GM12874 (cell line): ENCODE measurements at regions not wholly inside any gene's neighbourhood (a gene's known extent, or its start where the extent isn't known, plus 50 kb on each side); places are given as distances from the start of the nearest gene placed in this dataset.

Experiments
- CTCF ChIP-seq: IDR thresholded peaks from 2 replicates; pipeline ENCODE4 v1.5.1; 2011; ENCODE audit warnings: low read depth, mild to moderate bottlenecking, control low read depth, low read length, moderate library complexity; ENCODE audit not compliant: insufficient read depth

- no peak for TF ChIP-seq CTCF
Observed at GRCh38 chr15:93239591-93239990, 150.6 kb upstream of the RGMA start.

GRCh38 chr15:93238641-93239040 lies 149.6 kb upstream of the RGMA start:
- TF ChIP-seq CTCF, result no peak

- TF ChIP-seq CTCF, result no peak
Observed at GRCh38 chr15:93235926-93236780, 147.1 kb upstream of the RGMA start.

GRCh38 chr15:93235269-93235668 lies 146.3 kb upstream of the RGMA start:
- TF ChIP-seq CTCF, result no peak

- TF ChIP-seq CTCF, result no peak
Observed at GRCh38 chr15:93233710-93234109, 144.7 kb upstream of the RGMA start.

- no peak for TF ChIP-seq CTCF
Observed at GRCh38 chr15:93232845-93233244, 143.8 kb upstream of the RGMA start.

GRCh38 chr15:93231994-93232393 lies 143.0 kb upstream of the RGMA start:
- TF ChIP-seq CTCF, result no peak
